GM23338 (cell line): ENCODE measurements at regions not wholly inside any gene's neighbourhood (a gene's known extent, or its start where the extent isn't known, plus 50 kb on each side); places are given as distances from the start of the nearest gene placed in this dataset.

Experiments
- ATAC-seq: fragments of 200-7000 bp; cut with Tn5 transposase; 3 replicates; pipeline ENCODE4 v1.9.1; 2020
- DNase-seq: peaks from one replicate; pipeline ENCODE4 v3.0.0-alpha.2; 2015; ENCODE audit warnings: low spot score
- H2AFZ ChIP-seq: fragments of 200-600 bp; sonication (generic); 2 replicates; pipeline ENCODE4 v1.8.0; 2016; ENCODE audit warnings: antibody characterized with exemption, mild to moderate bottlenecking, moderate library complexity
- H3F3A ChIP-seq: fragments of 200-600 bp; sonication (generic); replicated peaks from 2 replicates; pipeline ENCODE4 v1.8.0; 2017; ENCODE audit warnings: antibody characterized with exemption, mixed run types, low read depth
- H3K27ac ChIP-seq: fragments of 200-600 bp; sonication (generic); 2 replicates; pipeline ENCODE4 v1.6.1; 2016; ENCODE audit warnings: low read depth
- H3K27me3 ChIP-seq: fragments of 200-600 bp; sonication (generic); 2 replicates; pipeline ENCODE4 v1.8.0; 2016; ENCODE audit warnings: mild to moderate bottlenecking, mixed run types, moderate library complexity; ENCODE audit not compliant: insufficient read depth
- H3K36me3 ChIP-seq: fragments of 200-600 bp; sonication (generic); 2 replicates; pipeline ENCODE4 v1.8.0; 2016; ENCODE audit warnings: mild to moderate bottlenecking; ENCODE audit not compliant: insufficient read depth
- H3K4me1 ChIP-seq: fragments of 200-600 bp; sonication (generic); 2 replicates; pipeline ENCODE4 v1.8.0; 2016; ENCODE audit warnings: mild to moderate bottlenecking, moderate library complexity; ENCODE audit not compliant: insufficient read depth
- H3K4me2 ChIP-seq: fragments of 200-600 bp; sonication (generic); 2 replicates; pipeline ENCODE4 v1.7.1; 2017; ENCODE audit warnings: mixed run types
- H3K4me3 ChIP-seq: fragments of 200-600 bp; sonication (generic); 2 replicates; pipeline ENCODE4 v1.6.1; 2016; ENCODE audit warnings: mixed run types
- H3K79me2 ChIP-seq: fragments of 200-600 bp; sonication (generic); replicated peaks from 2 replicates; pipeline ENCODE4 v1.8.0; 2017; ENCODE audit warnings: mild to moderate bottlenecking; ENCODE audit not compliant: insufficient read depth
- H3K9me2 ChIP-seq: fragments of 200-600 bp; sonication (generic); 2 replicates; pipeline ENCODE4 v1.8.0; 2017; ENCODE audit not compliant: insufficient read depth
- H4K20me1 ChIP-seq: fragments of 200-600 bp; sonication (generic); replicated peaks from 2 replicates; pipeline ENCODE4 v1.8.0; 2017; ENCODE audit warnings: mild to moderate bottlenecking; ENCODE audit not compliant: insufficient read depth
- H3K27ac Mint-ChIP-seq: 2 replicates; pipeline ENCODE4 v1.8.0; 2020; ENCODE audit warnings: inconsistent platforms, mild to moderate bottlenecking, moderate library complexity, mixed read lengths
- H3K27me3 Mint-ChIP-seq: 3 replicates; pipeline ENCODE4 v1.8.0; 2022; ENCODE audit warnings: low read depth, mild to moderate bottlenecking, moderate library complexity, mixed read lengths, inconsistent platforms; ENCODE audit not compliant: insufficient read depth, poor library complexity
- H3K36me3 Mint-ChIP-seq: 3 replicates; pipeline ENCODE4 v1.8.0; 2021; ENCODE audit warnings: low read depth, mild to moderate bottlenecking, inconsistent platforms, moderate library complexity, mixed read lengths
- H3K4me1 Mint-ChIP-seq: 3 replicates; pipeline ENCODE4 v1.8.0; 2020; ENCODE audit warnings: mild to moderate bottlenecking, inconsistent platforms, mixed read lengths
- H3K4me3 Mint-ChIP-seq: 3 replicates; pipeline ENCODE4 v1.8.0; 2021; ENCODE audit warnings: moderate library complexity, mild to moderate bottlenecking, inconsistent platforms, mixed read lengths
- H3K9me3 Mint-ChIP-seq: 3 replicates; pipeline ENCODE4 v1.8.0; 2020; ENCODE audit warnings: moderate library complexity, mild to moderate bottlenecking, inconsistent platforms, mixed read lengths
- CREB1 ChIP-seq: fragments of 250-450 bp; sonication (Bioruptor Pico); IDR thresholded peaks from 2 replicates; pipeline ENCODE4 v1.5.0; 2020; ENCODE audit warnings: low read depth, mild to moderate bottlenecking, moderate library complexity
- EZH2 ChIP-seq: fragments of 200-600 bp; sonication (generic); IDR thresholded peaks from one replicate; pipeline ENCODE4 v1.8.0; 2017; ENCODE audit warnings: antibody characterized with exemption, mild to moderate bottlenecking, low read depth; ENCODE audit not compliant: unreplicated experiment
- EZH2phosphoT487 ChIP-seq: fragments of 200-600 bp; sonication (generic); IDR thresholded peaks from one replicate; pipeline ENCODE4 v1.8.1; 2018; ENCODE audit warnings: antibody characterized with exemption; ENCODE audit not compliant: unreplicated experiment
- JUNB ChIP-seq: IDR thresholded peaks from one replicate; pipeline ENCODE4 v1.6.1; 2016; ENCODE audit warnings: antibody characterized with exemption; ENCODE audit not compliant: unreplicated experiment
- NANOG ChIP-seq: IDR thresholded peaks from 2 replicates; pipeline ENCODE4 v1.6.1; 2016; ENCODE audit warnings: antibody characterized with exemption, borderline replicate concordance
- POLR2AphosphoS5 ChIP-seq: IDR thresholded peaks from 2 replicates; pipeline ENCODE4 v1.6.1; 2016; ENCODE audit warnings: antibody characterized with exemption, low read depth
- STAT1 ChIP-seq: IDR thresholded peaks from one replicate; pipeline ENCODE4 v1.6.1; 2016; ENCODE audit warnings: antibody characterized with exemption; ENCODE audit not compliant: unreplicated experiment
- ZNF114 ChIP-seq: fragments of 250-450 bp; sonication (Bioruptor Pico); IDR thresholded peaks from 2 replicates; pipeline ENCODE4 v1.5.0; 2020; ENCODE audit warnings: mild to moderate bottlenecking, moderate library complexity
- ZNF331 ChIP-seq: fragments of 250-450 bp; sonication (Bioruptor Pico); IDR thresholded peaks from 2 replicates; pipeline ENCODE4 v1.5.0; 2020; ENCODE audit warnings: low read depth, mild to moderate bottlenecking, moderate library complexity
- TF ChIP-seq, protein P1 (sequence below), 2 experiments: fragments of 200-600 bp in 1 of 2; sonication (generic) in 1 of 2; conservative IDR thresholded peaks; 2 replicates each; pipeline versions ENCODE4 v1.5.1 to v1.6.1; 2016 to 2017; ENCODE audit warnings: antibody characterized with exemption in 2 of 2, low read depth in 2 of 2, mild to moderate bottlenecking in 2 of 2, moderate library complexity in 1 of 2
- TF ChIP-seq, protein P2 (sequence below): fragments of 250-450 bp; sonication (Bioruptor Pico); IDR thresholded peaks from 2 replicates; pipeline ENCODE4 v1.5.0; 2020; ENCODE audit warnings: mild to moderate bottlenecking, moderate library complexity
- TF ChIP-seq, protein P3 (sequence below): IDR thresholded peaks from 2 replicates; pipeline ENCODE4 v1.6.1; 2016; ENCODE audit warnings: antibody characterized with exemption
- TF ChIP-seq, protein P4 (sequence below): IDR thresholded peaks from one replicate; pipeline ENCODE4 v1.6.1; 2018; ENCODE audit warnings: antibody characterized with exemption; ENCODE audit not compliant: unreplicated experiment

DNA sequence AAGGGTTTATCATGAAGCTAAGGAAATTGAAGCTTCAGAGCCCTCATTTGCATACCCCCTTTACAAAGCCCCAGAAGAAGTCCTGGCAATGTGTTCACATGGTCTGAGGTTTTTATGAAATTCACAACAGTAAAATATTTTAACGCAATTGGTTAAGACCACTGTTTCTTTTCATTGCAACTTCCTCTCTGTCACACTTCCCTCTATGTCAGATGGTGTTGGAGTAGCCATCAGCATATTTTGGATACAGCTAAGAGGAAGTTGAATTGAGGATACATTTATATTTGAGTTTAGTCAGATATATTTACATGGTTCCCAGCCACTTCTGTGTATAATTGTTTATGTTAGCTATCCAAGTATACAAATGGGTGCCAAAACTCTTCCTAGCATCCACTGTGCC, 170.0 kb downstream of the TXNL1 start:
- Mint-ChIP-seq H3K9me3 (peaks cover 30% of the 10 kb centered on the region), H3K27me3 (no peaks in the 10 kb centered on the region), H3K4me3 (no peak overlapping the region), H3K36me3 (peaks cover 19% of the 10 kb centered on the region), H3K4me1 (no peaks in the 10 kb centered on the region), H3K27ac (no peak overlapping the region)
- H3K79me2 ChIP-seq = no peaks in the 10 kb centered on the region
- H3K36me3 ChIP-seq = peaks cover 11% of the 10 kb centered on the region; the same call in 1 of the 2 replicates
- H2AFZ ChIP-seq = 0 out of 2 replicates have a peak overlapping the region, but pooled peaks have one; percentile 12
- ATAC-seq = no peak
- DNase-seq = no peak
- no peaks in the 10 kb centered on the region for H3K9me2 ChIP-seq
- H3K4me2 ChIP-seq = no peak overlapping the region
- no peaks in the 10 kb centered on the region for H3K4me1 ChIP-seq
- no peaks in the 10 kb centered on the region for H3K27me3 ChIP-seq
- no peak overlapping the region for H3K4me3 ChIP-seq
- H4K20me1 ChIP-seq = no peaks in the 10 kb centered on the region
- no peaks in the 10 kb centered on the region for H3F3A ChIP-seq
- TF ChIP-seq ZNF331 (no peak), ZNF114 (CRISPR knock-in tag) (no peak), CREB1 (no peak), JUNB (no peak), EZH2 (no peak), POLR2AphosphoS5 (no peak), NANOG (no peak), EZH2phosphoT487 (no peak), STAT1 (no peak)
- TF ChIP-seq, protein P1, sequence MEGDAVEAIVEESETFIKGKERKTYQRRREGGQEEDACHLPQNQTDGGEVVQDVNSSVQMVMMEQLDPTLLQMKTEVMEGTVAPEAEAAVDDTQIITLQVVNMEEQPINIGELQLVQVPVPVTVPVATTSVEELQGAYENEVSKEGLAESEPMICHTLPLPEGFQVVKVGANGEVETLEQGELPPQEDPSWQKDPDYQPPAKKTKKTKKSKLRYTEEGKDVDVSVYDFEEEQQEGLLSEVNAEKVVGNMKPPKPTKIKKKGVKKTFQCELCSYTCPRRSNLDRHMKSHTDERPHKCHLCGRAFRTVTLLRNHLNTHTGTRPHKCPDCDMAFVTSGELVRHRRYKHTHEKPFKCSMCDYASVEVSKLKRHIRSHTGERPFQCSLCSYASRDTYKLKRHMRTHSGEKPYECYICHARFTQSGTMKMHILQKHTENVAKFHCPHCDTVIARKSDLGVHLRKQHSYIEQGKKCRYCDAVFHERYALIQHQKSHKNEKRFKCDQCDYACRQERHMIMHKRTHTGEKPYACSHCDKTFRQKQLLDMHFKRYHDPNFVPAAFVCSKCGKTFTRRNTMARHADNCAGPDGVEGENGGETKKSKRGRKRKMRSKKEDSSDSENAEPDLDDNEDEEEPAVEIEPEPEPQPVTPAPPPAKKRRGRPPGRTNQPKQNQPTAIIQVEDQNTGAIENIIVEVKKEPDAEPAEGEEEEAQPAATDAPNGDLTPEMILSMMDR (conservative IDR thresholded peaks at IDR 0.05; ENCODE audit: low read depth in 2 of 2) = no peak
- TF ChIP-seq, protein P2, sequence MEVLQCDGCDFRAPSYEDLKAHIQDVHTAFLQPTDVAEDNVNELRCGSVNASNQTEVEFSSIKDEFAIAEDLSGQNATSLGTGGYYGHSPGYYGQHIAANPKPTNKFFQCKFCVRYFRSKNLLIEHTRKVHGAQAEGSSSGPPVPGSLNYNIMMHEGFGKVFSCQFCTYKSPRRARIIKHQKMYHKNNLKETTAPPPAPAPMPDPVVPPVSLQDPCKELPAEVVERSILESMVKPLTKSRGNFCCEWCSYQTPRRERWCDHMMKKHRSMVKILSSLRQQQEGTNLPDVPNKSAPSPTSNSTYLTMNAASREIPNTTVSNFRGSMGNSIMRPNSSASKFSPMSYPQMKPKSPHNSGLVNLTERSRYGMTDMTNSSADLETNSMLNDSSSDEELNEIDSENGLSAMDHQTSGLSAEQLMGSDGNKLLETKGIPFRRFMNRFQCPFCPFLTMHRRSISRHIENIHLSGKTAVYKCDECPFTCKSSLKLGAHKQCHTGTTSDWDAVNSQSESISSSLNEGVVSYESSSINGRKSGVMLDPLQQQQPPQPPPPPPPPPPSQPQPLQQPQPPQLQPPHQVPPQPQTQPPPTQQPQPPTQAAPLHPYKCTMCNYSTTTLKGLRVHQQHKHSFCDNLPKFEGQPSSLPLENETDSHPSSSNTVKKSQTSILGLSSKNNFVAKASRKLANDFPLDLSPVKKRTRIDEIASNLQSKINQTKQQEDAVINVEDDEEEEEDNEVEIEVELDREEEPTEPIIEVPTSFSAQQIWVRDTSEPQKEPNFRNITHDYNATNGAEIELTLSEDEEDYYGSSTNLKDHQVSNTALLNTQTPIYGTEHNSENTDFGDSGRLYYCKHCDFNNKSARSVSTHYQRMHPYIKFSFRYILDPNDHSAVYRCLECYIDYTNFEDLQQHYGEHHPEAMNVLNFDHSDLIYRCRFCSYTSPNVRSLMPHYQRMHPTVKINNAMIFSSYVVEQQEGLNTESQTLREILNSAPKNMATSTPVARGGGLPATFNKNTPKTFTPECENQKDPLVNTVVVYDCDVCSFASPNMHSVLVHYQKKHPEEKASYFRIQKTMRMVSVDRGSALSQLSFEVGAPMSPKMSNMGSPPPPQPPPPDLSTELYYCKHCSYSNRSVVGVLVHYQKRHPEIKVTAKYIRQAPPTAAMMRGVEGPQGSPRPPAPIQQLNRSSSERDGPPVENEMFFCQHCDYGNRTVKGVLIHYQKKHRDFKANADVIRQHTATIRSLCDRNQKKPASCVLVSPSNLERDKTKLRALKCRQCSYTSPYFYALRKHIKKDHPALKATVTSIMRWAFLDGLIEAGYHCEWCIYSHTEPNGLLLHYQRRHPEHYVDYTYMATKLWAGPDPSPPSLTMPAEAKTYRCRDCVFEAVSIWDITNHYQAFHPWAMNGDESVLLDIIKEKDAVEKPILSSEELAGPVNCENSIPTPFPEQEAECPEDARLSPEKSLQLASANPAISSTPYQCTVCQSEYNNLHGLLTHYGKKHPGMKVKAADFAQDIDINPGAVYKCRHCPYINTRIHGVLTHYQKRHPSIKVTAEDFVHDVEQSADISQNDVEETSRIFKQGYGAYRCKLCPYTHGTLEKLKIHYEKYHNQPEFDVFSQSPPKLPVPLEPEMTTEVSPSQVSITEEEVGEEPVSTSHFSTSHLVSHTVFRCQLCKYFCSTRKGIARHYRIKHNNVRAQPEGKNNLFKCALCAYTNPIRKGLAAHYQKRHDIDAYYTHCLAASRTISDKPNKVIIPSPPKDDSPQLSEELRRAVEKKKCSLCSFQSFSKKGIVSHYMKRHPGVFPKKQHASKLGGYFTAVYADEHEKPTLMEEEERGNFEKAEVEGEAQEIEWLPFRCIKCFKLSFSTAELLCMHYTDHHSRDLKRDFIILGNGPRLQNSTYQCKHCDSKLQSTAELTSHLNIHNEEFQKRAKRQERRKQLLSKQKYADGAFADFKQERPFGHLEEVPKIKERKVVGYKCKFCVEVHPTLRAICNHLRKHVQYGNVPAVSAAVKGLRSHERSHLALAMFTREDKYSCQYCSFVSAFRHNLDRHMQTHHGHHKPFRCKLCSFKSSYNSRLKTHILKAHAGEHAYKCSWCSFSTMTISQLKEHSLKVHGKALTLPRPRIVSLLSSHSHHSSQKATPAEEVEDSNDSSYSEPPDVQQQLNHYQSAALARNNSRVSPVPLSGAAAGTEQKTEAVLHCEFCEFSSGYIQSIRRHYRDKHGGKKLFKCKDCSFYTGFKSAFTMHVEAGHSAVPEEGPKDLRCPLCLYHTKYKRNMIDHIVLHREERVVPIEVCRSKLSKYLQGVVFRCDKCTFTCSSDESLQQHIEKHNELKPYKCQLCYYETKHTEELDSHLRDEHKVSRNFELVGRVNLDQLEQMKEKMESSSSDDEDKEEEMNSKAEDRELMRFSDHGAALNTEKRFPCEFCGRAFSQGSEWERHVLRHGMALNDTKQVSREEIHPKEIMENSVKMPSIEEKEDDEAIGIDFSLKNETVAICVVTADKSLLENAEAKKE (CRISPR knock-in tag) = no peak
- TF ChIP-seq, protein P3, sequence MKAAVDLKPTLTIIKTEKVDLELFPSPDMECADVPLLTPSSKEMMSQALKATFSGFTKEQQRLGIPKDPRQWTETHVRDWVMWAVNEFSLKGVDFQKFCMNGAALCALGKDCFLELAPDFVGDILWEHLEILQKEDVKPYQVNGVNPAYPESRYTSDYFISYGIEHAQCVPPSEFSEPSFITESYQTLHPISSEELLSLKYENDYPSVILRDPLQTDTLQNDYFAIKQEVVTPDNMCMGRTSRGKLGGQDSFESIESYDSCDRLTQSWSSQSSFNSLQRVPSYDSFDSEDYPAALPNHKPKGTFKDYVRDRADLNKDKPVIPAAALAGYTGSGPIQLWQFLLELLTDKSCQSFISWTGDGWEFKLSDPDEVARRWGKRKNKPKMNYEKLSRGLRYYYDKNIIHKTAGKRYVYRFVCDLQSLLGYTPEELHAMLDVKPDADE = no peak
- TF ChIP-seq, protein P4, sequence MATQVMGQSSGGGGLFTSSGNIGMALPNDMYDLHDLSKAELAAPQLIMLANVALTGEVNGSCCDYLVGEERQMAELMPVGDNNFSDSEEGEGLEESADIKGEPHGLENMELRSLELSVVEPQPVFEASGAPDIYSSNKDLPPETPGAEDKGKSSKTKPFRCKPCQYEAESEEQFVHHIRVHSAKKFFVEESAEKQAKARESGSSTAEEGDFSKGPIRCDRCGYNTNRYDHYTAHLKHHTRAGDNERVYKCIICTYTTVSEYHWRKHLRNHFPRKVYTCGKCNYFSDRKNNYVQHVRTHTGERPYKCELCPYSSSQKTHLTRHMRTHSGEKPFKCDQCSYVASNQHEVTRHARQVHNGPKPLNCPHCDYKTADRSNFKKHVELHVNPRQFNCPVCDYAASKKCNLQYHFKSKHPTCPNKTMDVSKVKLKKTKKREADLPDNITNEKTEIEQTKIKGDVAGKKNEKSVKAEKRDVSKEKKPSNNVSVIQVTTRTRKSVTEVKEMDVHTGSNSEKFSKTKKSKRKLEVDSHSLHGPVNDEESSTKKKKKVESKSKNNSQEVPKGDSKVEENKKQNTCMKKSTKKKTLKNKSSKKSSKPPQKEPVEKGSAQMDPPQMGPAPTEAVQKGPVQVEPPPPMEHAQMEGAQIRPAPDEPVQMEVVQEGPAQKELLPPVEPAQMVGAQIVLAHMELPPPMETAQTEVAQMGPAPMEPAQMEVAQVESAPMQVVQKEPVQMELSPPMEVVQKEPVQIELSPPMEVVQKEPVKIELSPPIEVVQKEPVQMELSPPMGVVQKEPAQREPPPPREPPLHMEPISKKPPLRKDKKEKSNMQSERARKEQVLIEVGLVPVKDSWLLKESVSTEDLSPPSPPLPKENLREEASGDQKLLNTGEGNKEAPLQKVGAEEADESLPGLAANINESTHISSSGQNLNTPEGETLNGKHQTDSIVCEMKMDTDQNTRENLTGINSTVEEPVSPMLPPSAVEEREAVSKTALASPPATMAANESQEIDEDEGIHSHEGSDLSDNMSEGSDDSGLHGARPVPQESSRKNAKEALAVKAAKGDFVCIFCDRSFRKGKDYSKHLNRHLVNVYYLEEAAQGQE = no peak
- no peak overlapping the region for H3K27ac ChIP-seq
